ENCODE measurements at regions not wholly inside any gene's neighbourhood (a gene's known extent, or its start where the extent isn't known, plus 50 kb on each side); places are given as distances from the start of the nearest gene placed in this dataset.
A peak's percentile ranks its signal among the peaks of the same experiment; 100 is the strongest.
"Not testable (repeated sequence)": the region's sequence is repeated elsewhere in the genome, so short reads cannot be mapped to it uniquely, and the experiment has no call there.

DNA sequence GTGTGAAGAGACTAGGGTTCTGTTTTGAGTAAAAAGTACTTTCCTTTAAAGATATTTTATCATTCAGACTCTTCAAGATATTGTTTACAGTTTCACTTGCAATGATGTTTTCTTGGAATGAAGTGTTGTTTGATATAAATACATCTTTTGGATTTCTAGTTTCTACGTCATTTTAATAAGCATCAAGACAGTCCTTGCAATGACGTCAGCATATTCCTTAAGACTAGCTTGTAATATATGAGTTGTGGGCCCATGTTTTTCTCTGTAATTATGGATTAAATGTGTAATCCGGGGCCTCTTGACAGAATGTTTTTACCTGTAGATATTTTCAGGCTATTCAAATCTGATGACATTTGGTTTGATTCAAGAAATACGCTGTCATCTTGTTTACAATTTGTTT, 66.1 kb downstream of the RBMX2 start:
- H3K36me3 Mint-ChIP-seq: no peaks in the 10 kb centered on the region
- no peaks in the 10 kb centered on the region for H3K4me1 Mint-ChIP-seq
- H3K27ac Mint-ChIP-seq: no peak overlapping the region
- no peaks in the 10 kb centered on the region for H3K9me3 Mint-ChIP-seq
- no peak for ATAC-seq
- DNase-seq (ENCODE audit: low spot score in 2 of 2): no peak
- no peak overlapping the region for H3K4me3 Mint-ChIP-seq

DNA sequence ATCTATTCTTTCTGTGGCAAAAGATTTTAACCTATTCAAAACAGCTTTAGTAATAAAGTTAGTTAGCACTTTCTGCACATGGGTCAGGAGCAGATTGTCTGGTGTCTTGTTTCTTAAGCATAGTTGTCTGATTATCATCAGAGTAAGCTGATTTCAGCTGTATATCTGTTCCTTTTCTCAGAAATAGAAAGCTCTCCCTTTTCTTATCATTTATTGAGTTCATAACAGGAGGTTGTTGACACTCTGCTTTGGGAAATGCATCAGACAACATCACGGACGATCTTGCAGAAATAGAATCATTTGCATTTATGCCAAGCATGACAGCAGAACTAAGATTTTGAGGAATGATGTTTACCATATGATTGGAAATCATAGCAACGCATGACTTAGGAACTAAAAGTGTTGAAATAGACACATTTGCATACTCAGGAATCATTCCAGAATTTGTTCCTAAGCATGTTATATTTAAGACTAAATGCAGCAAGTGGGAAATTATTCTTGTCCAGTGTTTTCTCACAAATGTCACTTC, 66.7 kb downstream of the RBMX2 start:
- Mint-ChIP-seq H3K36me3 (no peaks in the 10 kb centered on the region), H3K4me3 (no peak overlapping the region), H3K4me1 (no peaks in the 10 kb centered on the region), H3K27ac (no peak overlapping the region), H3K9me3 (no peaks in the 10 kb centered on the region)
- DNase-seq (ENCODE audit: low spot score in 2 of 2) (no peak), ATAC-seq (no peak)

GRCh38 chrX:130482871-130483270, 81.1 kb downstream of the RBMX2 start:
- no peak for DNase-seq (ENCODE audit: low spot score in 2 of 2)
- no peak overlapping the region for H3K4me3 Mint-ChIP-seq
- no peaks in the 10 kb centered on the region for H3K9me3 Mint-ChIP-seq

DNA sequence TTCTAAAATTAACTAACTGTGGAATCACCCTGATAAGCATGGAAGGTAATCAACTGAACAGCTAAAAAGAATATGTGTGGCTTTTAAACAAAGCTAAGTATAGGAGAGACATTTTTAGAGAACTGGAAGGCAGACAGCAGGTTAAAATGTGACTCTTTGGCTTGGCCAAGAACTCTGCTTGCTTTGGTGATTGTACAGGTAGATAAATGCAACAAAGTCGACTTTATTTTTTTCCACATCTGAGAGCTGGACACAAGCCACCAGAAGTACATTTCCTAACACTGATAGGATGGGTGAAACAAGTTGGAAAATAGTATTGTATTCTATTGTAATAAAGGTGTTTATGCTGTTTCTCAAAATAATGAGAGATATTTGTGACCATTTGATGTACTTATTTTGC, 84.1 kb downstream of the RBMX2 start:
- H3K9me3 Mint-ChIP-seq: no peaks in the 10 kb centered on the region
- ATAC-seq: no peak
- H3K4me3 Mint-ChIP-seq: no peak overlapping the region
- no peaks in the 10 kb centered on the region for H3K36me3 Mint-ChIP-seq
- no peaks in the 10 kb centered on the region for H3K4me1 Mint-ChIP-seq
- no peak overlapping the region for H3K27ac Mint-ChIP-seq
- no peak for DNase-seq (ENCODE audit: low spot score in 2 of 2)

More at GRCh38 chrX:130482871-130483270, 81.1 kb downstream of the RBMX2 start:
- H3K4me1 Mint-ChIP-seq: no peaks in the 10 kb centered on the region
- H3K36me3 Mint-ChIP-seq: no peaks in the 10 kb centered on the region
- no peak overlapping the region for H3K27ac Mint-ChIP-seq
- no peak for ATAC-seq

DNA sequence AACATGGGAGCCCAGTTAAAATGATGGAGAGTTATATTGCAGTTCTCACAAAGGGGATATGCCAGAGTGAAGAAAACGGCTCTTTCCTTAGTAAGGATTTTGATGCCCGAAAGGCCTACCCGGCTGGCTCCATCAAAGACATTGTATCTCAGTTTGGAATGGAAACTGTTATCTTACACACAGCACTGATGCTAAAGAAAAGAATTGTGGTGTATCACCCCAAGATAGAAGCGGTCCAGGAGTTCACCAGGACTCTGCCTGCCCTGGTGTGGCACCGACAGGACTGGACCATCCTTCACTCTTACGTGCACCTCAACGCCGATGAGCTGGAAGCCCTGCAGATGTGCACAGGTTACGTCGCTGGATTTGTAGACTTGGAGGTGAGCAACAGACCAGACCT, 93.7 kb downstream of the RBMX2 start:
- H3K36me3 Mint-ChIP-seq; H3K4me3 Mint-ChIP-seq; ATAC-seq; H3K4me1 Mint-ChIP-seq; H3K9me3 Mint-ChIP-seq; DNase-seq (ENCODE audit: low spot score in 2 of 2); H3K27ac Mint-ChIP-seq: not testable (repeated sequence)

- ATAC-seq (no peak), DNase-seq (ENCODE audit: low spot score in 2 of 2) (no peak)
- H3K4me3 Mint-ChIP-seq: no peak overlapping the region
- no peak overlapping the region for H3K27ac Mint-ChIP-seq
- no peaks in the 10 kb centered on the region for H3K9me3 Mint-ChIP-seq
- no peaks in the 10 kb centered on the region for H3K36me3 Mint-ChIP-seq
- H3K4me1 Mint-ChIP-seq: no peaks in the 10 kb centered on the region
Observed at GRCh38 chrX:130497531-130497930, 95.7 kb downstream of the RBMX2 start.

DNA sequence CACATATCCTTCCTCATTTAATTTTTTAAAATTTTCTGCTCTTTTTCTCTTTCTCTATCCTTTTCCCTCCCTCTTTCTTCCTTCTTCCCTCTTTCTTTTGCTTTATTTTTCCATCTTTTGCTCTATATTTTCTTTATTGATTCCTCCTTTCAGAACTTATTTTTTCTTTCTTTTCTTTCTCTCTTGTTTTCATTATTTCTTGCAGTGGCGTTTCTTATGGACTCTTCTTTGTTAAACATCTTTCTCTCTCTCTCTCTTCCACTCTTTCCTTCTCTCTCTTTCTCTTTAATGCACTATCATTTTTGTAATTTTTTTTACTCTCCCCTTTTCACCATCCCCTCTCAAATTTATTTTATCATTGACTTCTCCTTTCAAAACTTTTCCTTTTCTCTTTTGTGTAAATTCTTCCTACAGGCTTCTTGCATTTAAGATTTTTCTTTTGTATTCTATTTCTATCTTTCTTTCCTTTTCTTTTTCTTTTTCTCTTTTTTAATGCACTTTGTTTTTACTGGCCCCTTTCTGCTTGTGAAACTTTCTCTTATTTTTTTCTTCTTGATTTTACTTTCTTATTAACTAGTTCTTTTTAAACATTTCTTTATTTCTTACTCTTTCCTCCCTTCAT, 97.0 kb downstream of the RBMX2 start:
- Mint-ChIP-seq H3K4me3 (no peak overlapping the region), H3K36me3 (no peaks in the 10 kb centered on the region), H3K9me3 (no peaks in the 10 kb centered on the region), H3K4me1 (no peaks in the 10 kb centered on the region), H3K27ac (no peak overlapping the region)
- ATAC-seq (no peak), DNase-seq (ENCODE audit: low spot score in 2 of 2) (no peak)

GRCh38 chrX:130502016-130502570, 100.3 kb downstream of the RBMX2 start:
- no peak overlapping the region for H3K4me3 Mint-ChIP-seq
- DNase-seq (ENCODE audit: low spot score in 2 of 2) (no peak), ATAC-seq (no peak)
- no peaks in the 10 kb centered on the region for H3K4me1 Mint-ChIP-seq
- no peak overlapping the region for H3K27ac Mint-ChIP-seq
- H3K9me3 Mint-ChIP-seq: no peaks in the 10 kb centered on the region
- no peaks in the 10 kb centered on the region for H3K36me3 Mint-ChIP-seq

GRCh38 chrX:130504019-130504418, 102.2 kb downstream of the RBMX2 start:
- no peak for DNase-seq (ENCODE audit: low spot score in 2 of 2)
- no peak overlapping the region for H3K27ac Mint-ChIP-seq
- no peak for ATAC-seq
- no peak overlapping the region for H3K4me3 Mint-ChIP-seq
- no peaks in the 10 kb centered on the region for H3K9me3 Mint-ChIP-seq
- no peaks in the 10 kb centered on the region for H3K4me1 Mint-ChIP-seq
- no peaks in the 10 kb centered on the region for H3K36me3 Mint-ChIP-seq

DNA sequence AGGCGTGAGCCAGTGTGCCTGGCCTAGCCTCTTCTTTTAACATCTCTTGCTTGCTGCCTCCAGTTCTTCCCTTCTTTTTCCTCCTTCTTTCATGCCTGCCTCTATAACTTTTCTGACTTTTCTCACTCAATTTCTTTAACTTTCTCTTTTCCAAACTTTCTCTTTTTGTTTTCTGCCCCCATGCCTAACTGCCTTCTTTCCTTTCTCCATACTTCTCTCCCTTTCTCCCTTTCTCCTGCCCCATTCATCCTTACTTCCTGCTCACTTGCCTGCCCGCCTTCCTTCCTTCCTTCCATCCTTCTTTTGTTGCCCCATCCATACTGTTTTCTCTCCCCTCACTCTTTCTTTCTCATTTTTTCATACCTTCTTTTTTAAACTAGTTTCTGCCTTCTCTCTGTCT, 105.2 kb downstream of the RBMX2 start:
- no peak overlapping the region for H3K27ac Mint-ChIP-seq
- H3K36me3 Mint-ChIP-seq: no peaks in the 10 kb centered on the region
- DNase-seq (ENCODE audit: low spot score in 2 of 2): no peak
- no peak for ATAC-seq
- no peak overlapping the region for H3K4me3 Mint-ChIP-seq
- H3K9me3 Mint-ChIP-seq: no peaks in the 10 kb centered on the region
- H3K4me1 Mint-ChIP-seq: no peaks in the 10 kb centered on the region

GRCh38 chrX:130512534-130512933, 110.7 kb downstream of the RBMX2 start:
- H3K9me3 Mint-ChIP-seq; H3K27ac Mint-ChIP-seq; H3K4me3 Mint-ChIP-seq; ATAC-seq; H3K4me1 Mint-ChIP-seq; H3K36me3 Mint-ChIP-seq; DNase-seq (ENCODE audit: low spot score in 2 of 2): not testable (repeated sequence)

DNA sequence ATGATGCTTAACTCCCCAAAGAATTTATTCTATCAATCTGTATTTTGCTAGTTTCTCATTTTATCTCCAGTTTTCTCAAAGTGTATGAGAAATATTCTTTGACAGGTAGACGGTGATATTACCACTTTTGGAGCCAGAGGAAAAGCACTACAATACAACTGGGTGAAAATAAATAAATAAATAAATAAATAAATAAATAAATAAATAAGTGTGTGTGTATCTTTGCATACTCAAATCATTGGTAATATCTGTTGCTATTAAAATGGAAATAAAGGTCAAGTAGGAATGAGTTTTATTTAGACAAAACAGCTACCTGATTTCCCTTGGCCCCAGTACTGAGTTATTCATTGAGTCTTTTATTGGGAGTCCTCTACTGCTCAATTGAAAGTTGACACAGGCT, 114.3 kb downstream of the RBMX2 start:
- no peaks in the 10 kb centered on the region for H3K36me3 Mint-ChIP-seq
- H3K27ac Mint-ChIP-seq: no peak overlapping the region
- H3K4me3 Mint-ChIP-seq: no peak overlapping the region
- no peak for DNase-seq (ENCODE audit: low spot score in 2 of 2)
- no peaks in the 10 kb centered on the region for H3K4me1 Mint-ChIP-seq
- H3K9me3 Mint-ChIP-seq: no peaks in the 10 kb centered on the region
- ATAC-seq: no peak

DNA sequence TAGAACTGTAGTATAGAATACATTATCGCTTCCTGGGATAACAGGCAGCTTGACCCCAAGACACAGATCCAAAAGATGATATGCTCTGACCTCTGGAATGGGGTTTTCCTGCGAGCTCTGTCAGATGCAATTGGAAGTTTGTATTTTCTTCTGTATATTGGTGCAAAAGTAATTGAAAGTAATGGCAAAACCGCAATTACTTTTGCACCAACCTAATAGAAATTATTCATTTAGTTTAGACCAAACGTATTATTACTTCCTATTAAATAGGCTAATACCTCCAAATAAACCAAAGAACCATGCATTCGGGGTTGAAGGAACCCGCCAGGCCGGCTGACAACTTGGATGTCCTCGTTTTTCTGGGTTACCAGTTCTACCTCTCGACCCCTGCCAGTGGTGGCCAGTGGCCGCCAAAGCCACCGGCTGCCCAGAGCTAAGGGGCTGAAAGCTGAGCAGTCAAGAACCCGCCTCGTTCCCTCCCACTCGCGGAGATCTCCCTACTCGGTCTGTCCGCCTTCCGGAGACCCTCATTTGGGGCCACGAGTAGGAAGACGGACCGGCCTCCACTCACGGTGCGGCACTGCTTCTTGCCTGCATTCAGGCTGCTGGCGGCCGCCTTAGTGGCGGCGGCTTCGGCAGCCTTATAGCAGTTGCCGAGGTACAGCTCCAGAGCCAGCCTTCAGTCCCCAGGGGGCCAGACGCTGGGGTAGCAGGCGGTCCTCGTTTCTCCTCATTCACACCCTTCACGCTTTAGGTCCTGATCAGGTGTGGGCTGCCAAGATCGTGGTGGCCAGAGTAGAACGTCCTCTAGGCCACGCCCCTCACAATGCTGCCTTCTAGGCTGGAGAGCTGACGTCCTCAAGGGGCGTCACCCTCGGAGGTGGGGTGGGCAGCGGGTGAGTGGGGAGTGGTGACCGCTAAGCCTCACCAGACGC, 121.9 kb downstream of the RBMX2 start:
- peak; percentile 44 for ATAC-seq
- Mint-ChIP-seq H3K4me3 (peak overlapping the region; percentile 32), H3K4me1 (no peaks in the 10 kb centered on the region), H3K9me3 (no peaks in the 10 kb centered on the region), H3K27ac (no peak overlapping the region), H3K36me3 (no peaks in the 10 kb centered on the region)
- no peak for DNase-seq (ENCODE audit: low spot score in 2 of 2)

- Mint-ChIP-seq H3K4me3 (peak overlapping the region; percentile 32), H3K4me1 (no peaks in the 10 kb centered on the region), H3K27ac (no peak overlapping the region), H3K36me3 (no peaks in the 10 kb centered on the region), H3K9me3 (no peaks in the 10 kb centered on the region)
- DNase-seq (ENCODE audit: low spot score in 2 of 2) (no peak), ATAC-seq (no peak)
Observed at GRCh38 chrX:130524476-130525194, 122.8 kb downstream of the RBMX2 start.

- no peak for ATAC-seq
- no peaks in the 10 kb centered on the region for H3K4me1 Mint-ChIP-seq
Observed at GRCh38 chrX:130529531-130529930, 127.7 kb downstream of the RBMX2 start.

More at GRCh38 chrX:130529531-130529930, 127.7 kb downstream of the RBMX2 start:
- no peaks in the 10 kb centered on the region for H3K9me3 Mint-ChIP-seq
- DNase-seq (ENCODE audit: low spot score in 2 of 2): no peak
- H3K27ac Mint-ChIP-seq: no peak overlapping the region
- no peak overlapping the region for H3K4me3 Mint-ChIP-seq
- H3K36me3 Mint-ChIP-seq: no peaks in the 10 kb centered on the region

Measured in stimulated activated effector memory CD8-positive, alpha-beta T cell treated with anti-CD3 and anti-CD28 coated beads, Interleukin-12 subunit alpha, Interleukin-12 subunit beta, amount 100 ng/mL, for 72 hours (primary cell).